Natural killer cell (primary cell): ENCODE measurements at regions not wholly inside any gene's neighbourhood (a gene's known extent, or its start where the extent isn't known, plus 50 kb on each side); places are given as distances from the start of the nearest gene placed in this dataset.

Experiments used
- ATAC-seq, 3 donors: fragments of 150-1000 bp in 2 of 3; fragments of 200-7000 bp in 1 of 3; cut with Tn5 transposase; 1 replicate in 1 of 3; 2 replicates in 2 of 3; pipeline ENCODE4 v1.10.0; 2021; ENCODE audit warnings: mild to moderate bottlenecking in 2 of 3, moderate library complexity in 2 of 3
- DNase-seq, 2 donors: peaks; one replicate each; pipeline versions ENCODE4 v3.0.0 to v3.0.0-alpha.2; 2013 to 2021; ENCODE audit warnings: mixed read lengths in 1 of 2
- H3K27ac ChIP-seq: one replicate; pipeline ENCODE4 v1.5.1; 2013; ENCODE audit warnings: mild to moderate bottlenecking, low read length
- H3K27me3 ChIP-seq: one replicate; pipeline ENCODE4 v1.6.1; 2013; ENCODE audit warnings: low read length; ENCODE audit not compliant: control insufficient read depth, insufficient read depth
- H3K36me3 ChIP-seq: one replicate; pipeline ENCODE4 v1.6.1; 2013; ENCODE audit warnings: low read length; ENCODE audit not compliant: control insufficient read depth, insufficient read depth
- H3K4me1 ChIP-seq: one replicate; pipeline ENCODE4 v1.6.1; 2013; ENCODE audit warnings: low read length; ENCODE audit not compliant: control insufficient read depth, insufficient read depth
- H3K4me3 ChIP-seq: one replicate; pipeline ENCODE4 v1.5.1; 2013; ENCODE audit warnings: low read length
- H3K9me3 ChIP-seq: one replicate; pipeline ENCODE4 v1.6.1; 2013; ENCODE audit warnings: low read length; ENCODE audit not compliant: control insufficient read depth, insufficient read depth
- H3K27ac Mint-ChIP-seq, 2 donors: one replicate each; pipeline ENCODE4 v1.8.0; 2022; ENCODE audit warnings: mild to moderate bottlenecking in 2 of 2, mixed read lengths in 2 of 2, moderate library complexity in 1 of 2
- H3K27me3 Mint-ChIP-seq, 2 donors: one replicate each; pipeline ENCODE4 v1.8.0; 2022; ENCODE audit warnings: low read depth in 2 of 2, mixed read lengths in 2 of 2
- H3K36me3 Mint-ChIP-seq: one replicate; pipeline ENCODE4 v1.8.0; 2022; ENCODE audit warnings: mixed read lengths
- H3K4me1 Mint-ChIP-seq, 2 donors: one replicate each; pipeline ENCODE4 v1.8.0; 2022; ENCODE audit warnings: mixed read lengths in 2 of 2
- H3K4me3 Mint-ChIP-seq: one replicate; pipeline ENCODE4 v1.8.0; 2022; ENCODE audit warnings: mild to moderate bottlenecking, moderate library complexity, mixed read lengths
- H3K9me3 Mint-ChIP-seq, 2 donors: one replicate each; pipeline ENCODE4 v1.8.0; 2022; ENCODE audit warnings: mixed read lengths in 2 of 2
- WGBS: methylation state at CpG from one replicate; pipeline ENCODE4 v1.1.7; 2013; ENCODE audit warnings: missing lambda C conversion rate; ENCODE audit not compliant: insufficient coverage; 5-methylcytosine and 5-hydroxymethylcytosine counted together
- intact Hi-C: fragments of 100-400 bp; cut with micrococcal nuclease; formaldehyde crosslinking; loops from one replicate; pipeline ENCODE4 v1.14.2; 2022
- TF ChIP-seq, protein P1 (sequence below): fragments of 200-600 bp; IDR thresholded peaks from one replicate; pipeline ENCODE4 v1.8.0; 2022; ENCODE audit warnings: antibody characterized with exemption

- H3K4me3 Mint-ChIP-seq, result peak overlapping the region; percentile 74
- Histone ChIP-seq H3K27ac (no peak overlapping the region), H3K9me3 (no peaks in the 10 kb centered on the region), H3K36me3 (no peaks in the 10 kb centered on the region), H3K27me3 (no peaks in the 10 kb centered on the region), H3K4me1 (peaks cover 37% of the 10 kb centered on the region), H3K4me3 (no peak overlapping the region)
- peak overlapping the region; percentile 87 to 90 for H3K27ac Mint-ChIP-seq
- H3K9me3 Mint-ChIP-seq, result no peaks in the 10 kb centered on the region
- no peaks in the 10 kb centered on the region for H3K36me3 Mint-ChIP-seq
- TF ChIP-seq, protein P1, sequence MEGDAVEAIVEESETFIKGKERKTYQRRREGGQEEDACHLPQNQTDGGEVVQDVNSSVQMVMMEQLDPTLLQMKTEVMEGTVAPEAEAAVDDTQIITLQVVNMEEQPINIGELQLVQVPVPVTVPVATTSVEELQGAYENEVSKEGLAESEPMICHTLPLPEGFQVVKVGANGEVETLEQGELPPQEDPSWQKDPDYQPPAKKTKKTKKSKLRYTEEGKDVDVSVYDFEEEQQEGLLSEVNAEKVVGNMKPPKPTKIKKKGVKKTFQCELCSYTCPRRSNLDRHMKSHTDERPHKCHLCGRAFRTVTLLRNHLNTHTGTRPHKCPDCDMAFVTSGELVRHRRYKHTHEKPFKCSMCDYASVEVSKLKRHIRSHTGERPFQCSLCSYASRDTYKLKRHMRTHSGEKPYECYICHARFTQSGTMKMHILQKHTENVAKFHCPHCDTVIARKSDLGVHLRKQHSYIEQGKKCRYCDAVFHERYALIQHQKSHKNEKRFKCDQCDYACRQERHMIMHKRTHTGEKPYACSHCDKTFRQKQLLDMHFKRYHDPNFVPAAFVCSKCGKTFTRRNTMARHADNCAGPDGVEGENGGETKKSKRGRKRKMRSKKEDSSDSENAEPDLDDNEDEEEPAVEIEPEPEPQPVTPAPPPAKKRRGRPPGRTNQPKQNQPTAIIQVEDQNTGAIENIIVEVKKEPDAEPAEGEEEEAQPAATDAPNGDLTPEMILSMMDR, result no peak
- DNase-seq (no peak), ATAC-seq (no peak)
- 96% methylated on average over 3 of the region's 5 CpGs for WGBS
- H3K27me3 Mint-ChIP-seq, result no peaks in the 10 kb centered on the region
- H3K4me1 Mint-ChIP-seq, result peaks cover 85 to 94% of the 10 kb centered on the region in 2 donors
- intact Hi-C loops, result loop anchor here (5.0 kb wide), 3 partner anchors 37 to 158 kb away; partner anchors contain the start of gene RAP1B
These were observed 121.7 kb upstream of the MDM1 start for GRCh38 chr12:68453876-68454275.

DNA sequence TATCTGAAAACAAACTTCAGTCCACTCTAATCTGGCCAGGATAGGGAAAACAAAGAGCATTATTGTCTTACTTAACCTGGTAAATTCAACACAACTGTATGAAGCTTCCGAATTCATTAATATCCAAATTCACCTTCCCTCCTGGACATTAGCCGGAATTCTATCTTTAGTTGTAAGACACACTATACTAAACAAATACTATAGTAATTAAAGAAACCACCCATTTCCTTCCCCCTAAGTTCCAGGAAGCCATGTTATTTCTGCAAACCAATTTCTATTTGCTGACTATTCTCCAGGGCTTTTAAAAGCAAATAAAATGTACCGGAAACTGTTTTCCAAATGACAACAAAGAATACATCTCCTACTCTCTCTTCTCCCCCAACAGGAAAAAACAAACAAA, 122.7 kb upstream of the MDM1 start:
- no peaks in the 10 kb centered on the region for H3K9me3 ChIP-seq
- no peak for ATAC-seq
- Mint-ChIP-seq H3K9me3 (no peaks in the 10 kb centered on the region), H3K27me3 (no peaks in the 10 kb centered on the region), H3K4me1 (peaks cover 77 to 85% of the 10 kb centered on the region in 2 donors), H3K4me3 (peak overlapping the region; percentile 74), H3K36me3 (no peaks in the 10 kb centered on the region), H3K27ac (peak overlapping the region; percentile 87 to 90)
- no peak overlapping the region for H3K4me3 ChIP-seq
- H3K36me3 ChIP-seq, result no peaks in the 10 kb centered on the region
- DNase-seq, result no peak
- peak overlapping the region; percentile 37 for H3K27ac ChIP-seq
- H3K27me3 ChIP-seq, result no peaks in the 10 kb centered on the region
- peaks cover 38% of the 10 kb centered on the region for H3K4me1 ChIP-seq
- intact Hi-C loops, result loop anchor here (5.0 kb wide), 3 partner anchors 38 to 157 kb away; partner anchors contain the start of gene RAP1B
- TF ChIP-seq, protein P1, result no peak
- WGBS, result 45% methylated on average over 2 of the region's 3 CpGs

GRCh38 chr12:68455691-68456345, 123.7 kb upstream of the MDM1 start:
- no peaks in the 10 kb centered on the region for H3K36me3 Mint-ChIP-seq
- no peaks in the 10 kb centered on the region for H3K36me3 ChIP-seq
- DNase-seq (peak in 1 of 2 donors; percentile 33), ATAC-seq (no peak)
- peaks cover 45% of the 10 kb centered on the region for H3K4me1 ChIP-seq
- TF ChIP-seq, protein P1, result no peak
- peaks cover 70 to 76% of the 10 kb centered on the region in 2 donors for H3K4me1 Mint-ChIP-seq
- intact Hi-C loops, result no loop called here
- H3K27me3 Mint-ChIP-seq, result no peaks in the 10 kb centered on the region
- 8% methylated on average over 2 of the region's 2 CpGs for WGBS
- peak overlapping the region; percentile 87 to 90 for H3K27ac Mint-ChIP-seq
- H3K27me3 ChIP-seq, result no peaks in the 10 kb centered on the region
- no peaks in the 10 kb centered on the region for H3K9me3 ChIP-seq
- peak overlapping the region; percentile 37 for H3K27ac ChIP-seq
- no peaks in the 10 kb centered on the region for H3K9me3 Mint-ChIP-seq
- H3K4me3 ChIP-seq, result no peak overlapping the region
- peak overlapping the region; percentile 75 for H3K4me3 Mint-ChIP-seq

- intact Hi-C loops, result no loop called here
These were observed 126.7 kb upstream of the MDM1 start for GRCh38 chr12:68458866-68459265.

More at GRCh38 chr12:68458866-68459265, 126.7 kb upstream of the MDM1 start:
- Histone ChIP-seq H3K27me3 (no peaks in the 10 kb centered on the region), H3K36me3 (no peaks in the 10 kb centered on the region), H3K9me3 (no peaks in the 10 kb centered on the region), H3K4me3 (no peak overlapping the region), H3K4me1 (peaks cover 39% of the 10 kb centered on the region), H3K27ac (no peak overlapping the region)
- H3K4me3 Mint-ChIP-seq, result peak overlapping the region; percentile 51
- H3K4me1 Mint-ChIP-seq, result peaks cover 62 to 64% of the 10 kb centered on the region in 2 donors
- no peak for DNase-seq
- ATAC-seq, result peak in 2 of 3 donors; percentile 27 to 64
- no peaks in the 10 kb centered on the region for H3K9me3 Mint-ChIP-seq
- no peaks in the 10 kb centered on the region for H3K36me3 Mint-ChIP-seq
- H3K27me3 Mint-ChIP-seq, result no peaks in the 10 kb centered on the region
- H3K27ac Mint-ChIP-seq, result peak overlapping the region; percentile 65 to 87
- WGBS, result 60% methylated on average over 2 of the region's 2 CpGs
- TF ChIP-seq, protein P1, result no peak
